ENCODE measurements at regions not wholly inside any gene's neighbourhood (a gene's known extent, or its start where the extent isn't known, plus 50 kb on each side); places are given as distances from the start of the nearest gene placed in this dataset.

- Mint-ChIP-seq H3K27me3 (no peaks in the 10 kb centered on the region), H3K4me3 (no peak overlapping the region), H3K9me3 (no peaks in the 10 kb centered on the region), H3K4me1 (no peaks in the 10 kb centered on the region), H3K27ac (ENCODE audit: low read depth) (no peak overlapping the region), H3K36me3 (ENCODE audit: insufficient read depth) (peaks cover 2% of the 10 kb centered on the region)
- no peak for DNase-seq (ENCODE audit: low spot score in 2 of 2)
- no peak for ATAC-seq (replicated peaks; ENCODE audit: extremely low read depth, poor library complexity, severe bottlenecking)
These were observed 357.5 kb downstream of the TLE4 start for GRCh38 chr9:79929285-79929684.

- H3K4me3 Mint-ChIP-seq = no peak overlapping the region
- DNase-seq (ENCODE audit: low spot score in 2 of 2) (no peak), ATAC-seq (replicated peaks; ENCODE audit: extremely low read depth, poor library complexity, severe bottlenecking) (no peak)
- no peaks in the 10 kb centered on the region for H3K27me3 Mint-ChIP-seq
- H3K9me3 Mint-ChIP-seq = no peaks in the 10 kb centered on the region
- no peaks in the 10 kb centered on the region for H3K4me1 Mint-ChIP-seq
- H3K36me3 Mint-ChIP-seq (ENCODE audit: insufficient read depth) = peaks cover 2% of the 10 kb centered on the region
- no peak overlapping the region for H3K27ac Mint-ChIP-seq (ENCODE audit: low read depth)
These were observed 357.0 kb downstream of the TLE4 start for GRCh38 chr9:79928661-79929223.

GRCh38 chr9:79925326-79925725 lies 353.6 kb downstream of the TLE4 start:
- Mint-ChIP-seq H3K4me3 (no peak overlapping the region), H3K36me3 (ENCODE audit: insufficient read depth) (peaks cover 2% of the 10 kb centered on the region), H3K9me3 (no peaks in the 10 kb centered on the region), H3K27ac (ENCODE audit: low read depth) (no peak overlapping the region), H3K27me3 (no peaks in the 10 kb centered on the region), H3K4me1 (no peaks in the 10 kb centered on the region)
- DNase-seq (ENCODE audit: low spot score in 2 of 2) (no peak), ATAC-seq (replicated peaks; ENCODE audit: extremely low read depth, poor library complexity, severe bottlenecking) (no peak)

- Mint-ChIP-seq H3K27me3 (no peaks in the 10 kb centered on the region), H3K9me3 (no peaks in the 10 kb centered on the region), H3K27ac (ENCODE audit: low read depth) (no peak overlapping the region), H3K4me3 (no peak overlapping the region), H3K4me1 (no peaks in the 10 kb centered on the region), H3K36me3 (ENCODE audit: insufficient read depth) (peaks cover 2% of the 10 kb centered on the region)
- no peak for ATAC-seq (replicated peaks; ENCODE audit: extremely low read depth, poor library complexity, severe bottlenecking)
- DNase-seq (ENCODE audit: low spot score in 2 of 2) = no peak
These were observed 353.1 kb downstream of the TLE4 start for GRCh38 chr9:79924836-79925235.

- H3K4me1 Mint-ChIP-seq = no peaks in the 10 kb centered on the region
- H3K27me3 Mint-ChIP-seq = no peaks in the 10 kb centered on the region
- no peak overlapping the region for H3K27ac Mint-ChIP-seq (ENCODE audit: low read depth)
- no peak overlapping the region for H3K4me3 Mint-ChIP-seq
- ATAC-seq (replicated peaks; ENCODE audit: extremely low read depth, poor library complexity, severe bottlenecking) (no peak), DNase-seq (ENCODE audit: low spot score in 2 of 2) (no peak)
- H3K9me3 Mint-ChIP-seq = no peaks in the 10 kb centered on the region
- H3K36me3 Mint-ChIP-seq (ENCODE audit: insufficient read depth) = no peaks in the 10 kb centered on the region
These were observed 345.7 kb downstream of the TLE4 start for GRCh38 chr9:79917421-79917820.

GRCh38 chr9:79913867-79914266 lies 342.1 kb downstream of the TLE4 start:
- Mint-ChIP-seq H3K9me3 (no peaks in the 10 kb centered on the region), H3K4me3 (no peak overlapping the region), H3K27me3 (no peaks in the 10 kb centered on the region), H3K4me1 (no peaks in the 10 kb centered on the region), H3K27ac (ENCODE audit: low read depth) (no peak overlapping the region), H3K36me3 (ENCODE audit: insufficient read depth) (no peaks in the 10 kb centered on the region)
- DNase-seq (ENCODE audit: low spot score in 2 of 2) (no peak), ATAC-seq (replicated peaks; ENCODE audit: extremely low read depth, poor library complexity, severe bottlenecking) (no peak)

- no peaks in the 10 kb centered on the region for H3K4me1 Mint-ChIP-seq
- no peak overlapping the region for H3K4me3 Mint-ChIP-seq
- DNase-seq (ENCODE audit: low spot score in 2 of 2) = no peak
- no peaks in the 10 kb centered on the region for H3K27me3 Mint-ChIP-seq
- no peaks in the 10 kb centered on the region for H3K9me3 Mint-ChIP-seq
- no peak for ATAC-seq (replicated peaks; ENCODE audit: extremely low read depth, poor library complexity, severe bottlenecking)
- H3K27ac Mint-ChIP-seq (ENCODE audit: low read depth) = no peak overlapping the region
- H3K36me3 Mint-ChIP-seq (ENCODE audit: insufficient read depth) = peaks cover 2% of the 10 kb centered on the region
These were observed 340.7 kb downstream of the TLE4 start for GRCh38 chr9:79912318-79913070.

GRCh38 chr9:79911724-79912123 lies 340.0 kb downstream of the TLE4 start:
- H3K27me3 Mint-ChIP-seq = peaks cover under 1% of the 10 kb centered on the region
- no peaks in the 10 kb centered on the region for H3K9me3 Mint-ChIP-seq
- H3K4me3 Mint-ChIP-seq = no peak overlapping the region
- no peaks in the 10 kb centered on the region for H3K4me1 Mint-ChIP-seq
- no peak overlapping the region for H3K27ac Mint-ChIP-seq (ENCODE audit: low read depth)
- no peak for DNase-seq (ENCODE audit: low spot score in 2 of 2)
- ATAC-seq (replicated peaks; ENCODE audit: extremely low read depth, poor library complexity, severe bottlenecking) = no peak
- H3K36me3 Mint-ChIP-seq (ENCODE audit: insufficient read depth) = peaks cover 2% of the 10 kb centered on the region

GRCh38 chr9:79902825-79903600 lies 331.2 kb downstream of the TLE4 start:
- no peak overlapping the region for H3K27ac Mint-ChIP-seq (ENCODE audit: low read depth)
- DNase-seq (ENCODE audit: low spot score in 2 of 2) (no peak), ATAC-seq (replicated peaks; ENCODE audit: extremely low read depth, poor library complexity, severe bottlenecking) (no peak)

GRCh38 chr9:79900754-79901153 lies 329.0 kb downstream of the TLE4 start:
- Mint-ChIP-seq H3K27me3 (peaks cover 13% of the 10 kb centered on the region), H3K36me3 (ENCODE audit: insufficient read depth) (no peaks in the 10 kb centered on the region), H3K4me3 (no peak overlapping the region), H3K9me3 (no peaks in the 10 kb centered on the region), H3K4me1 (no peaks in the 10 kb centered on the region), H3K27ac (ENCODE audit: low read depth) (no peak overlapping the region)
- DNase-seq (ENCODE audit: low spot score in 2 of 2) = no peak
- no peak for ATAC-seq (replicated peaks; ENCODE audit: extremely low read depth, poor library complexity, severe bottlenecking)

More at GRCh38 chr9:79902825-79903600, 331.2 kb downstream of the TLE4 start:
- Mint-ChIP-seq H3K4me1 (no peaks in the 10 kb centered on the region), H3K27me3 (peaks cover 23% of the 10 kb centered on the region), H3K4me3 (no peak overlapping the region), H3K36me3 (ENCODE audit: insufficient read depth) (peaks cover under 1% of the 10 kb centered on the region), H3K9me3 (no peaks in the 10 kb centered on the region)

GRCh38 chr9:79896390-79896980 lies 324.7 kb downstream of the TLE4 start:
- DNase-seq (ENCODE audit: low spot score in 2 of 2) (no peak), ATAC-seq (replicated peaks; ENCODE audit: extremely low read depth, poor library complexity, severe bottlenecking) (no peak)
- Mint-ChIP-seq H3K9me3 (no peaks in the 10 kb centered on the region), H3K36me3 (ENCODE audit: insufficient read depth) (no peaks in the 10 kb centered on the region), H3K4me1 (no peaks in the 10 kb centered on the region), H3K27ac (ENCODE audit: low read depth) (no peak overlapping the region), H3K4me3 (no peak overlapping the region), H3K27me3 (no peaks in the 10 kb centered on the region)

- Mint-ChIP-seq H3K4me3 (no peak overlapping the region), H3K4me1 (no peaks in the 10 kb centered on the region), H3K9me3 (no peaks in the 10 kb centered on the region), H3K27me3 (no peaks in the 10 kb centered on the region), H3K27ac (ENCODE audit: low read depth) (no peak overlapping the region), H3K36me3 (ENCODE audit: insufficient read depth) (no peaks in the 10 kb centered on the region)
- DNase-seq (ENCODE audit: low spot score in 2 of 2) = no peak
- no peak for ATAC-seq (replicated peaks; ENCODE audit: extremely low read depth, poor library complexity, severe bottlenecking)
These were observed 323.5 kb downstream of the TLE4 start for GRCh38 chr9:79895232-79895631.

All from central memory CD8-positive, alpha-beta T cell (primary cell).